GM18907 (cell line): ENCODE measurements at regions not wholly inside any gene's neighbourhood (a gene's known extent, or its start where the extent isn't known, plus 50 kb on each side); places are given as distances from the start of the nearest gene placed in this dataset.
"Not testable (repeated sequence)": the region's sequence is repeated elsewhere in the genome, so short reads cannot be mapped to it uniquely, and the experiment has no call there.

ENCODE experiments used
- ATAC-seq: cut with Tn5 transposase; IDR thresholded peaks from one replicate; pipeline ENCODE4 v1.9.1; 2021; ENCODE audit warnings: mild to moderate bottlenecking, moderate library complexity; ENCODE audit not compliant: unreplicated experiment

- no peak for ATAC-seq
Observed at GRCh38 chr3:18086078-18086477, 339.1 kb downstream of the SATB1 start.

- no peak for ATAC-seq
Observed at GRCh38 chr3:18085429-18085828, 339.7 kb downstream of the SATB1 start.

GRCh38 chr3:18083273-18083590, 340.8 kb upstream of the TBC1D5 start:
- ATAC-seq: not testable (repeated sequence)

- ATAC-seq: no peak
Observed at GRCh38 chr3:18082551-18083272, 340.3 kb upstream of the TBC1D5 start.

- ATAC-seq: no peak
Observed at GRCh38 chr3:18080198-18080689, 337.8 kb upstream of the TBC1D5 start.

- no peak for ATAC-seq
Observed at GRCh38 chr3:18079739-18080138, 337.3 kb upstream of the TBC1D5 start.

GRCh38 chr3:18079062-18079461, 336.6 kb upstream of the TBC1D5 start:
- ATAC-seq: no peak

GRCh38 chr3:18077128-18077840, 334.9 kb upstream of the TBC1D5 start:
- ATAC-seq: no peak

- ATAC-seq: no peak
Observed at GRCh38 chr3:18076301-18076700, 333.9 kb upstream of the TBC1D5 start.

- no peak for ATAC-seq
Observed at GRCh38 chr3:18075799-18076198, 333.4 kb upstream of the TBC1D5 start.

- no peak for ATAC-seq
Observed at GRCh38 chr3:18071833-18072232, 329.4 kb upstream of the TBC1D5 start.

GRCh38 chr3:18070944-18071343, 328.5 kb upstream of the TBC1D5 start:
- no peak for ATAC-seq

GRCh38 chr3:18070231-18070630, 327.8 kb upstream of the TBC1D5 start:
- no peak for ATAC-seq

- ATAC-seq: no peak
Observed at GRCh38 chr3:18069568-18069967, 327.1 kb upstream of the TBC1D5 start.

- ATAC-seq: no peak
Observed at GRCh38 chr3:18066899-18067582, 324.6 kb upstream of the TBC1D5 start.

- ATAC-seq: no peak
Observed at GRCh38 chr3:18064586-18064985, 322.2 kb upstream of the TBC1D5 start.

- no peak for ATAC-seq
Observed at GRCh38 chr3:18062657-18063025, 320.2 kb upstream of the TBC1D5 start.

GRCh38 chr3:18061737-18062656, 319.6 kb upstream of the TBC1D5 start:
- ATAC-seq: no peak

- no peak for ATAC-seq
Observed at GRCh38 chr3:18058666-18059065, 316.2 kb upstream of the TBC1D5 start.

GRCh38 chr3:18057471-18058091, 315.1 kb upstream of the TBC1D5 start:
- no peak for ATAC-seq
